ENCODE measurements at regions not wholly inside any gene's neighbourhood (a gene's known extent, or its start where the extent isn't known, plus 50 kb on each side); places are given as distances from the start of the nearest gene placed in this dataset.
"Not testable (repeated sequence)": the region's sequence is repeated elsewhere in the genome, so short reads cannot be mapped to it uniquely, and the experiment has no call there.

GRCh38 chr13:58235454-58235853 lies 603.9 kb downstream of the PCDH17 start:
- no peak for DNase-seq

- no peak for DNase-seq
Observed at GRCh38 chr13:58238972-58239773, 607.6 kb downstream of the PCDH17 start.

GRCh38 chr13:58239774-58240268 lies 608.3 kb downstream of the PCDH17 start:
- no peak for DNase-seq

GRCh38 chr13:58247080-58247479 lies 615.5 kb downstream of the PCDH17 start:
- no peak for DNase-seq

- no peak for DNase-seq
Observed at GRCh38 chr13:58254943-58255342, 623.4 kb downstream of the PCDH17 start.

GRCh38 chr13:58266271-58266670 lies 634.7 kb downstream of the PCDH17 start:
- DNase-seq: no peak

GRCh38 chr13:58298556-58299135 lies 667.1 kb downstream of the PCDH17 start:
- DNase-seq: no peak

GRCh38 chr13:58300224-58300623 lies 668.7 kb downstream of the PCDH17 start:
- no peak for DNase-seq

- no peak for DNase-seq
Observed at GRCh38 chr13:58300974-58301681, 669.6 kb downstream of the PCDH17 start.

GRCh38 chr13:58302349-58302748 lies 670.8 kb downstream of the PCDH17 start:
- no peak for DNase-seq

GRCh38 chr13:58306062-58306461 lies 674.5 kb downstream of the PCDH17 start:
- DNase-seq: no peak

- no peak for DNase-seq
Observed at GRCh38 chr13:58313219-58313618, 681.7 kb downstream of the PCDH17 start.

- no peak for DNase-seq
Observed at GRCh38 chr13:58318495-58319167, 687.1 kb downstream of the PCDH17 start.

- DNase-seq: no peak
Observed at GRCh38 chr13:58324161-58324560, 692.6 kb downstream of the PCDH17 start.

GRCh38 chr13:58329746-58330145 lies 698.2 kb downstream of the PCDH17 start:
- no peak for DNase-seq

- no peak for DNase-seq
Observed at GRCh38 chr13:58340895-58341294, 709.4 kb downstream of the PCDH17 start.

GRCh38 chr13:58341318-58341717 lies 709.8 kb downstream of the PCDH17 start:
- no peak for DNase-seq

- no peak for DNase-seq
Observed at GRCh38 chr13:58343076-58343475, 711.5 kb downstream of the PCDH17 start.

GRCh38 chr13:58352100-58352499 lies 720.6 kb downstream of the PCDH17 start:
- DNase-seq: not testable (repeated sequence)

GRCh38 chr13:58369936-58370335 lies 738.4 kb downstream of the PCDH17 start:
- DNase-seq: no peak

- no peak for DNase-seq
Observed at GRCh38 chr13:58376349-58376748, 744.8 kb downstream of the PCDH17 start.

- DNase-seq: no peak
Observed at GRCh38 chr13:58376775-58377174, 745.2 kb downstream of the PCDH17 start.

- DNase-seq: no peak
Observed at GRCh38 chr13:58379221-58379620, 747.7 kb downstream of the PCDH17 start.
